K562 (cell line): ENCODE measurements at regions not wholly inside any gene's neighbourhood (a gene's known extent, or its start where the extent isn't known, plus 50 kb on each side); places are given as distances from the start of the nearest gene placed in this dataset.

ENCODE experiments used
- ATAC-seq: fragments of 200-7000 bp; cut with Tn5 transposase; 3 replicates; pipeline ENCODE4 v1.9.1; 2020; ENCODE audit warnings: moderate library complexity
- BruUV-seq: library from RNA; stranded (reverse); fragments of 400-500 nt; replicated peaks from 2 replicates; lab custom pipeline; 2021; lab: Mats Ljungman, UMichigan
- CTCF ChIA-PET: fragments of 300-600 bp; formaldehyde crosslinking; extraction: SDS; loops from one replicate; lab custom pipeline; 2021; ENCODE audit warnings: low intra/inter-chr PET ratio; lab: Yijun Ruan, JAX
- POLR2A ChIA-PET: fragments of 300-600, 350-650 bp; sonication (Branson Sonifier 250); formaldehyde crosslinking; extraction: SDS; loops from one replicate; lab custom pipeline; 2021; ENCODE audit warnings: antibody characterized with exemption, inconsistent platforms; lab: Yijun Ruan, JAX
- DNase-seq, 4 experiments: peaks; one replicate each; pipeline versions ENCODE4 v3.0.0 to v3.0.0-alpha.2; 2011 to 2018; ENCODE audit warnings: low spot score in 3 of 4, mixed read lengths in 3 of 4; ENCODE audit errors: extremely low read depth in 1 of 4
- FAIRE-seq: peaks from 2 replicates; lab custom pipeline; 2011; peaks lifted over from hg19 to GRCh38; lab: Jason Lieb, UNC
- H2AFZ ChIP-seq: 2 replicates; pipeline ENCODE4 v1.6.0; 2011; ENCODE audit warnings: low read depth, low read length, control low read depth, inconsistent platforms
- H3K27ac ChIP-seq: fragments of 200-600 bp; 3 replicates; pipeline ENCODE4 v1.8.0; 2011; ENCODE audit warnings: low read depth, mild to moderate bottlenecking, control low read depth, inconsistent platforms, low read length, moderate library complexity, mixed read lengths; ENCODE audit errors: extremely low read depth
- H3K27me3 ChIP-seq, 2 experiments: fragments of 300-600 bp in 1 of 2; 2 replicates in 1 of 2; 3 replicates in 1 of 2; pipeline versions ENCODE4 v1.6.0 to v1.8.0; 2011; ENCODE audit warnings: inconsistent platforms in 2 of 2, low read length in 2 of 2, mild to moderate bottlenecking in 1 of 2, mixed read lengths in 1 of 2, moderate library complexity in 1 of 2; ENCODE audit not compliant: control insufficient read depth in 2 of 2, insufficient read depth in 2 of 2
- H3K36me3 ChIP-seq: fragments of 300-600 bp; 3 replicates; pipeline ENCODE4 v1.8.0; 2011; ENCODE audit warnings: mild to moderate bottlenecking, low read length, inconsistent platforms; ENCODE audit not compliant: control insufficient read depth, insufficient read depth
- H3K4me1 ChIP-seq, 2 experiments: fragments of 200-600 bp in 1 of 2; replicated peaks in 1 of 2; 2 replicates in 1 of 2; 3 replicates in 1 of 2; pipeline versions ENCODE4 v1.5.1 to v1.8.0; 2011; ENCODE audit warnings: inconsistent platforms in 2 of 2, low read length in 2 of 2, mild to moderate bottlenecking in 1 of 2, mixed read lengths in 1 of 2, moderate library complexity in 1 of 2; ENCODE audit not compliant: control insufficient read depth in 2 of 2, insufficient read depth in 2 of 2
- H3K4me2 ChIP-seq: 2 replicates; pipeline ENCODE4 v1.6.1; 2011; ENCODE audit warnings: low read length, control low read depth, inconsistent platforms, mixed read lengths; ENCODE audit not compliant: insufficient read depth
- H3K4me3 ChIP-seq: fragments of 200-600 bp; sonication (generic), shearing (Covaris generic); 2 replicates; pipeline ENCODE4 v1.5.1; 2016; ENCODE audit warnings: control low read depth, inconsistent platforms
- H3K79me2 ChIP-seq: fragments of 200-600 bp; 3 replicates; pipeline ENCODE4 v1.8.0; 2011; ENCODE audit warnings: low read length, inconsistent platforms; ENCODE audit not compliant: control insufficient read depth, insufficient read depth
- H3K9ac ChIP-seq, 2 experiments: 2 replicates each; pipeline versions ENCODE4 v1.6.0 to v1.6.1; 2011; ENCODE audit warnings: low read depth in 2 of 2, low read length in 2 of 2, control low read depth in 1 of 2, inconsistent platforms in 1 of 2, mild to moderate bottlenecking in 1 of 2, mixed read lengths in 1 of 2; ENCODE audit not compliant: insufficient read depth in 1 of 2
- H3K9me1 ChIP-seq: one replicate; pipeline ENCODE4 v1.6.0; 2011; ENCODE audit warnings: inconsistent platforms, mild to moderate bottlenecking, low read length, moderate library complexity; ENCODE audit not compliant: control insufficient read depth, insufficient read depth
- H3K9me3 ChIP-seq: replicated peaks from 2 replicates; pipeline ENCODE4 v1.5.1; 2011; ENCODE audit warnings: low read depth, low read length, inconsistent platforms; ENCODE audit not compliant: control insufficient read depth, insufficient read depth
- H4K20me1 ChIP-seq: replicated peaks from 2 replicates; pipeline ENCODE4 v1.6.1; 2011; ENCODE audit warnings: low read length, inconsistent platforms, mixed read lengths; ENCODE audit not compliant: control insufficient read depth, insufficient read depth
- ASH1L ChIP-seq: fragments of 450-650 bp; IDR thresholded peaks from 2 replicates; pipeline ENCODE4 v1.6.1; 2018; ENCODE audit warnings: borderline replicate concordance, mild to moderate bottlenecking, low read depth; ENCODE audit not compliant: partially characterized antibody
- ATF6 ChIP-seq: sonication (generic); formaldehyde crosslinking; IDR thresholded peaks from 2 replicates; pipeline ENCODE4 v1.4.0; 2020; ENCODE audit warnings: mild to moderate bottlenecking, missing genetic modification reagents
- BRD9 ChIP-seq: fragments of 450-650 bp; IDR thresholded peaks from 2 replicates; pipeline ENCODE4 v1.6.1; 2018; ENCODE audit warnings: low read depth; ENCODE audit not compliant: partially characterized antibody
- CBFA2T3 ChIP-seq: fragments of 450-650 bp; IDR thresholded peaks from 2 replicates; pipeline ENCODE4 v1.6.1; 2017
- CHD4 ChIP-seq: fragments of 200-600 bp; sonication (generic); IDR thresholded peaks from 3 replicates; pipeline ENCODE4 v1.6.1; 2012; ENCODE audit warnings: low read depth, mild to moderate bottlenecking, mixed read lengths, low read length, inconsistent platforms; ENCODE audit not compliant: insufficient read depth, insufficient replicate concordance, poor library complexity, severe bottlenecking
- CREB5 ChIP-seq: fragments of 250-450 bp; sonication (Bioruptor Pico); IDR thresholded peaks from 2 replicates; pipeline ENCODE4 v1.5.0; 2020; ENCODE audit warnings: mild to moderate bottlenecking
- ELF4 ChIP-seq: fragments of 450-650 bp; formaldehyde crosslinking; IDR thresholded peaks from 2 replicates; pipeline ENCODE4 v1.4.0; 2022; ENCODE audit warnings: missing genetic modification characterization
- MCM7 ChIP-seq, 2 experiments: fragments of 450-650 bp; IDR thresholded peaks; 2 replicates each; pipeline ENCODE4 v1.6.1; 2016 to 2018
- NEUROD1 ChIP-seq: fragments of 150-350 bp; IDR thresholded peaks from 2 replicates; pipeline ENCODE4 v1.6.1; 2014; ENCODE audit warnings: borderline replicate concordance, low read length, low read depth; ENCODE audit not compliant: partially characterized antibody
- NUFIP1 ChIP-seq: fragments of 450-650 bp; IDR thresholded peaks from 2 replicates; pipeline ENCODE4 v1.6.1; 2018; ENCODE audit not compliant: partially characterized antibody
- PCBP2 ChIP-seq: fragments of 200-400 bp; formaldehyde crosslinking; IDR thresholded peaks from 2 replicates; pipeline ENCODE4 v1.6.1; 2018; ENCODE audit warnings: low read length, low read depth, mild to moderate bottlenecking, moderate library complexity; ENCODE audit not compliant: poor library complexity, severe bottlenecking
- SIRT6 ChIP-seq: IDR thresholded peaks from one replicate; pipeline ENCODE4 v1.6.1; 2012; ENCODE audit warnings: low read depth, mild to moderate bottlenecking, control low read depth, inconsistent platforms, low read length, moderate library complexity
- ZNF232 ChIP-seq: sonication (generic); formaldehyde crosslinking; IDR thresholded peaks from 2 replicates; pipeline ENCODE4 v1.8.0; 2022; ENCODE audit warnings: mild to moderate bottlenecking, missing genetic modification reagents
- WGBS: fragments of 100-300 bp; shearing (Covaris generic); methylation state at CpG from one replicate; pipeline ENCODE4 v1.1.6; 2016; ENCODE audit warnings: low coverage, mixed read lengths; ENCODE audit not compliant: insufficient coverage; ENCODE audit errors: missing lambda C conversion rate; 5-methylcytosine and 5-hydroxymethylcytosine counted together
- in situ Hi-C: fragments of 300-500 bp; cut with MboI; formaldehyde crosslinking; loops from 4 replicates; pipeline ENCODE4 v1.15.0; 2018; ENCODE audit warnings: inconsistent platforms, mixed read lengths
- intact Hi-C: fragments of 100-400 bp; cut with micrococcal nuclease; formaldehyde crosslinking; loops from 2 replicates; pipeline ENCODE4 v1.14.2; 2022

DNA sequence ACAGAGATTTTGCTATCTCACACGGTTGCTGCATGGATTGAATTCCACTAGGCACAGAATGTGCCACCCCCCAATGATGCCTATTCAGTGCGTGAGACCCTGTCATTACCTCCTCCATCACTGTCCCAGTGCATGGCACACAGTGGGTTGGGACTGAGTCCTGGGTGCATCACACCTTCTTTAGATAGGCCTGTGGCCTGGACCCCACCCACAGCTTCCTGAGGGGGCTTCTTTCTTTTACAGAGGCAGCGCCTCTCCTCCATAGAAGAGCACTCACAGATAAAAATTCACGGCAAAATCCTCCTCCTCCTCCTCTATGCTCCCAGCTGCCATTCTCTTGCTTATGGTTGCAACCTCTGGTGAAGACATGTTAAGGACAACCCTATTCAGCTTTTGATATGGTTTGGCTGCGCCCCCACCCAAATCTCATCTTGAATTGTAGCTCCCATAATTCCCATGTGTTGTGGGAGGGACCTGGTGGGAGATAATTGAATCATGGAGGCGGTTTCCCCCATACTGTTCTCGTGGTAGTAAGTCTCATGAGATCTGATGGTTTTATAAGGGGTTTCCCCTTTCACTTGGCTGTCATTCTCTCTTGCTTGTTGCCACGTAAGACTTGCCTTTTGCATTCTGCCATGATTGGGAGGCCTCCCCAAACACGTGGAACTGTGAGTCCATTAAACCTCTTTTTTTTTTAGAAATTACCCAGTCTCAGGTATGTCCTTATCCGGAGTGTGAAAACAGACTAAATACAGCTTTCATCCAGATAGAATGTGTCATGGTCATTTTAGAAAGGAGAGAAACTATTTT lies 147.6 kb downstream of the KLF13 start (continued):
- TF ChIP-seq ATF6 (CRISPR knock-in tag) (no peak), MCM7 (IDR thresholded peaks at IDR 0.05) (no peak), CREB5 (CRISPR knock-in tag) (no peak), CBFA2T3 (no peak)

- H3K9me1 ChIP-seq = no peaks in the 10 kb centered on the region
- BruUV-seq = no TSS peak
- no peak overlapping the region for H3K27ac ChIP-seq
- no peaks in the 10 kb centered on the region for H3K4me1 ChIP-seq
- no peaks in the 10 kb centered on the region for H3K9me3 ChIP-seq
- intact Hi-C loops = no loop called here
- H3K36me3 ChIP-seq = no peaks in the 10 kb centered on the region
- DNase-seq (no peak), ATAC-seq (no peak), FAIRE-seq (no peak)
- ChIA-PET CTCF (no interaction called here), POLR2A (no interaction called here)
- in situ Hi-C loops = no loop called here
- peaks cover 0 to 23% of the 10 kb centered on the region in 2 experiments; a peak in 2 of 5 replicates for H3K27me3 ChIP-seq
- H3K9ac ChIP-seq = no peak overlapping the region
- no peaks in the 10 kb centered on the region for H3K79me2 ChIP-seq
- no peak overlapping the region for H3K4me2 ChIP-seq
- no peaks in the 10 kb centered on the region for H4K20me1 ChIP-seq
- H3K4me3 ChIP-seq = no peak overlapping the region
- 1% methylated on average over 7 of the region's 7 CpGs for WGBS
- H2AFZ ChIP-seq = no peak overlapping the region
- TF ChIP-seq ELF4 (CRISPR knock-in tag) (no peak), BRD9 (no peak), NUFIP1 (no peak), ZNF232 (no peak), NEUROD1 (no peak), ASH1L (no peak), SIRT6 (no peak), CHD4 (no peak), PCBP2 (no peak)
Measured at GRCh38 chr15:31476236-31476810, 149.7 kb downstream of the KLF13 start.
